HUDEP-2 (cell line): ENCODE measurements at regions not wholly inside any gene's neighbourhood (a gene's known extent, or its start where the extent isn't known, plus 50 kb on each side); places are given as distances from the start of the nearest gene placed in this dataset.

Experiments
- DNase-seq, 76 experiments: peaks; one replicate each; lab custom pipeline; 2025; ENCODE audit not compliant: unreplicated experiment in 76 of 76; lab: John Stamatoyannopoulos, UW

DNA sequence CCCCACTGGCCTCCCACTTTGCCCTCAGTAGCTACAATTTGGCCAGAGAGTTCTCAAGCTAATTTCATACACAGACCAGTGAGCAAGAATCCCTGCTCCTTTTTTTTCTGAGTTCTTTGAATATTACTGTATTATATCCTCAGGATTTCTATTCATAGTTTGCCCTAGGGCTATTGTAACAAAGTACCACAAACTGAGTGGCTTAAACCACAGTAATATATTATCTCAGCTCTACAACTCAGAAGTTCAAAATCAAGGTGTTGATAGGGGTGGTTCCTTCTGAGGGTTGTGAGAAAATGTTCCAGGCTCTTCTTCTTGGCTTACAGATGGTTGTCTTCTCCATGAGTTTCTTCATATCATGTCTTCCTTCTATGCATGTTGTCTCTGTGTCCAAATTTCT lies 289.4 kb upstream of the ESRRG start:
- DNase-seq: no peak

DNA sequence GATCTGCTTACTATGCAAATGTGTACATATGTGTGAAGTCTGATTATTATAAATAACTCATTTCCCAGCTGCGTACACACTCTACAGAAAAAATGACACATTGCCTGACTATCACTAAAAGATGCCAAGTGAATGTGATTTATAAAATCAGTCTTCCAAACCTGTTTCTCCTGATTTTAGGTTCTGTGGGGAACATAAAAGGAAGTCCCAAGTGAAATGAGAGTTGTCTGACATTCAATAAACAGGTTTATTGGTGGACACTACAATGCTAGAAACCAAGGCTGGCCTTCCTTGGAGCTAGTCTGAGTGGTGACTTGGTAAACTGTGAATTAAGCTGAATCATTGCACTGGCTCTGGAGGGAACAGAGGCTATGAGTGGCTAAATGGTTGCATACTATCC lies 287.9 kb upstream of the ESRRG start:
- DNase-seq: no peak

DNA sequence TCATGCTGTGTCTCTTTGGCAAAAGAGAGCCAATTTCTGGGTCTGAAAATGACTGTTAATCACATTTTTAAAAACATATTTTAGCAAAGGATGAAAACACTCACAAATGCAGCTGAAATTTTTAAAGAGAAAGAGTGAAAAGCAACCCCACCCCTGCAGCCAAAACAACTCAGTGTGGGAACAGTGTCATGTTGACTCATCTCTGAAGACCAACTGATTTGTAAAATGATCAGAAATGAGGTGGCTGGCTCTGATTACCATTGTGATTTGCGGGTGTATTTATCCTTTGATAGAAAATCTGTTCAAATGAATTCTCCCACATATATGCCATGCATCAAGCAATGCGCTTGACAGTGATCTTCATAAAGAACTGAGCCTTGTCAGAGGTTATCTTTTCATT lies 287.0 kb upstream of the ESRRG start:
- DNase-seq: no peak

DNA sequence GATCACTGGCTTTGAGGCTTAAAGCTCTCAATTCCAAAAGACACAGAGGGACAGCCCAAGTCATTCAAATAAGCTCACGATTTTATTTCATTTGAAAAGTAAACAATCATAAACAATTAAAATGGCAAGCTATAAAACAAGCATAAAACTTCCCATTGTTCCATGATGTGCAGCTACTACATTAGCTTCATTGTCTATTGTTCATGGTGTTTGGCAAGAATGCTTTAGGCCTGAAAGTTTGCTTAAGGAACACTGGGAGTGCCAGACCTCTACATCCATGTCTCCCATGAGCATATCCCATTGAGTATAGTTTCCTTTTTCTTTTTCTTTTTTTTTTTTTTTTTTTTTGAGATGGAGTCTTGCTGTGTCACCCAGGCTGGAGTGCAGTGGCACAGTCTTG lies 286.1 kb upstream of the ESRRG start:
- no peak for DNase-seq

DNA sequence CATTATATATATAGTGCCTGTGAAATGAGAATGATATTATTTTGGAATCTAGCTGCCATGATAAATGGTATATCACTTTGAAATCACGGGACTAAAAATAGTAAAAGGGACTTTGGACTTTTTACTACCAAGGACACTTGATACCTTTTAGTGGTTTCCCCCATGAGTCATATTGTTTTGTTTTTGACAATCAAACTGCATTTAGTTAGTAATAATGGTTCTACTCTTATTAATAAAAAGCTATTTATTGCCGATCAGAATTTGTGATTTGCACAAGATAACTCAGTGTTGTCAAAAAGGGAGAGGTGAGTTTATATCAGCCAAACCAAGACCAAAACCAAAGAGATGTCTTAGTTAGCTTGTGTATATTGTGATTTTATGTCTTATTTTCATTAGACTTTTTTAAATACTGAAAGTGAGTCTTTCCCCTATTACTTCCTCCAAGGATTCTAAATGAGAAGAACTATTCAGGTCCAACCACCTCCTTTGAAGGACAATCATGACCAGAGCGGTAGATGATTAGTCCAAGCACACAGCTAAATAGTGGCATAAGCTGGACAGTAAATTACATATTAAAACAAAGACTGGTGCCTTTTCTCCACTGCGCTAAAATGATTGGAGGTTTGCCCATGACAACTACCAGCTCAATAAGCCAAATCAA lies 281.7 kb upstream of the ESRRG start:
- DNase-seq: no peak

DNA sequence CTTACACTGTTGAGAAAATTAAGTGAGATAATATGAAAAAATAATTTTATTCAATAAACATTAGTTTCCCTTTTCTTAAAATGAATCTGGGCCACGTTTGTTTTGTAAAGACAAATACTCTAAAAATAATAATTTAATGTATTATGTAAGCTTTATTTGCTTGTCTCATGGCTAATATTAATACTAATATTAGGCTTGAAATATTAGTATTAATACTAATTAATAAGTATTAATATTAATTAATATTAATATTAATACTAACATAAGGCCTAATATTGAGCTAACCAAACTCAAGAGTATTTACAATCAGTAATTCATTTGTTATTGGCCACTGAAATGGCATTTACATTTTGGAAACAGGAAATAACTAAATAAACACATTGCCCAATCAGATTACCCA lies 280.1 kb upstream of the ESRRG start:
- no peak for DNase-seq

DNA sequence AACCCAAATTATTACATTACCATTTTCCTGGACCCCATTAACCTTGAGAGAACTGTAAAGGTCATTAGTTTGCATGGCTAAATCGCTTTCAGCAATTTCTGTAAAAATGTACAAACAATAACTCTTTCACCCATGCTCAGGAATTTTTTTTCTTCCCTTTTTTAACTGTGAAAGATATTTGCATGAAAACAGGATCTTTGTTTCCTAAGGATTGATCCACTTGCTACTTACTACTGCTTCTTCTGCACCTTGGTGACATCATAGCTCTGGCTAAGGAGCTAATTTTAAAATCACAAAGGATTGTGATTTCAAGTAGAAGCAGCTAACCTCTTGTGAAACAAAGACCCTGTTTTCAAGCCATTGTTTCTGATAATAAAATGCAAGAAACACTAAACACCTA lies 274.6 kb upstream of the ESRRG start:
- no peak for DNase-seq

DNA sequence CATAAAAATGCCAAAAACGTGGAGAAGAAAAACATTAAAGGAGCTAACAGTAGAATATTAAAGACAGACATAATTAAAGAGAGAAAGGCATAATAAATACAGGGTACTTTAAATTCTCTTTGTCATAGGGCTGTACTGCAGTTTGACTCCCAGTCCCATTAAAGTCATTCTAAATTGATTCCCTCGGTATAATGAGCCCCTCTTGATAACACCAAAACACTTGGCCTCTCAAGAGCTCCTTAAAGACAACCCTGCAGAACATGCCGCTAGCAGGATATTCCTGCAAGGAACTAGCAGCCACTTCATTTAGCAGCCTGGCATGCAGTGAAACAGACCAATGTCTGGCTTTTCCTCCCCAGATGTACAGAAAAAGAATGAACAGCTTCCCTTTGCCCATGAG lies 273.8 kb upstream of the ESRRG start:
- no peak for DNase-seq

DNA sequence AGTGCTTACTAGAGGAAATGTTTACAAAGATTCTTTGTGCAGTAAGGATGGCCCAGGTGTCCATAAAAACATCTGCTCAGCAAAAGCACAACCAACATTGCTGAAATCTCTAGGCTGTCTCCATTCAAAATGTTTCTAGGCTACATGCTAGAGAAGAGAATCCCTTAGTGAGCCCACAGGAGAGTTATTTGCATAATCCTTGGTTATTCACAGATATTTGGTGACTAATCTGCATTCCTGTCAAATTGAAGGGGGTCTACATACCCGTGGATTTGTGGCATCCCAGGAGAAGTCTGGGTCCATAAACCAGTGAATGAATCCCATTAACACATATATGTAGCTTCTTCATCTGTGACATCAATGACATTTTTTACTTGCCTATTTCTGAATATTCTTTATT lies 261.3 kb upstream of the ESRRG start:
- DNase-seq: no peak

DNA sequence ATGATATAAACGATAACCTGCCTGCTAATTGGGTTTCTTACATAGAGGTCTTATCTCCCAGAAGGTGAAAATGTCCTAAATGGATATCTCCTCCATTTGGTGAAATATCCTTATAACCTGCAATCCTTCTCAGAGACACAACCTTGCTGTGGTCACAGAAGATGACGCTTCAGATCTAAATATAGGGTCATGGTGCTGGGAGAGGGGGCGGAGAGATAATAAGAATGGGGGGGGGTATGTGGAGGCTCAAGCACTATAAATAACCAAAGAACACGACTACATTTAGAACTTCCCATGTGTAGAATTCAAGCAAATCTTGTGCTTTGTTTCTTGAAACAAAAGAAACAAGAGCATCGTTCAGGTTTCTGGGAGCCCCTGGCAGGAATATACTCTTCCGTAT lies 260.6 kb upstream of the ESRRG start:
- DNase-seq: no peak

DNA sequence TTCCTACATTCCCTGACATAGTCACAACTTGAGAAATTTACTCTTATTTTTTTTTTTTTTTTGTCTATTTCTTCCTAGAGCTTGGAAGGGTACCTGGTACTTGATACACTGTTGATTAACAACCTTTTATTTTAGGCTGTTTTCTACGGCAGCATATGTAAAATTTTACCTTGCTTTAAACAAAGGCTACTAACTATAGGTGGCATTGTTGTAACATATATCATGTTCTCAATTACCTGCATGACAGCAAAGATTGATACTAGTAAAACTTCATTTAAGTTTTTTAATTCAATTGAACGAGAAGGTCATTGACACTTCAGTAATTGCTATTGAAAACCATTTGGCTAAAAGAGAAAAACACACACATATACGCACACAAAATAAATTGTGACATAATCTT lies 238.3 kb upstream of the ESRRG start:
- no peak for DNase-seq

DNA sequence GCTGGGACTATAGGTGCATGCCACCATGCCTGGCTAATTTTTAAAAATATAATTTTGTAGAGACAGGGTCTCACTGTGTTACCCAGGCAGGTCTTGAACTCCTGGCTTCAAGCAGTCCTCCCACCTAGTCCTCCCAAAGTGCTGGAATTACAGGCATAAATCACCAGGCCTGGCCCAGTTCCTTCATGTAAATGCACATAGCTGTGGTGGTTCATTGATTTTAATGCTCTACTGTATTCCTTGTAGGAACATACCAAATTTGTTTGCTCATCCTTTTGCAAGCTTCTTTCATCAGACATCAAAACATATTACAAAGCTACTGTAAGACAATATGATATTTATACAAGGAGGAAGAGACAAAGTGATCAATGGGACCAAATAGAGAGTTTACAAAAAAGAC lies 237.5 kb upstream of the ESRRG start:
- DNase-seq: no peak

DNA sequence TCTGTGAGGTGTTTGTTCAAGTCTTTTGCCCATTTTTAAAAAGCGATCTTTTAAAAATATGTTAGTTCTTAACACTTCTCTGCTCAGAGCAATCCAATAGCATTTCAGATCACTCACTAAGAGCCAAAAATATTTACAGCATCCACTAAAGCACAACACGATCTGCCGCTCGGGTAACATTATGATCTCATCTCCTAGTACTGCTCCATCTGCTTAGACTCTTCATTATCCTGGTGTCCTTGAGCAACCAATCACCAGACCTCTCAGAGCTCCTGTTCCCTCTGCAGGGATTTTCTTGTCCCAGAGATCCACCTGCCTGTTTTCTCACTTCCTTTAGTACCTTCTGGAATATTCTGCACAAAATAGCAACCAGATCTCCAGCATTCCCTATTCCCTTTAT lies 235.3 kb upstream of the ESRRG start:
- no peak for DNase-seq

DNA sequence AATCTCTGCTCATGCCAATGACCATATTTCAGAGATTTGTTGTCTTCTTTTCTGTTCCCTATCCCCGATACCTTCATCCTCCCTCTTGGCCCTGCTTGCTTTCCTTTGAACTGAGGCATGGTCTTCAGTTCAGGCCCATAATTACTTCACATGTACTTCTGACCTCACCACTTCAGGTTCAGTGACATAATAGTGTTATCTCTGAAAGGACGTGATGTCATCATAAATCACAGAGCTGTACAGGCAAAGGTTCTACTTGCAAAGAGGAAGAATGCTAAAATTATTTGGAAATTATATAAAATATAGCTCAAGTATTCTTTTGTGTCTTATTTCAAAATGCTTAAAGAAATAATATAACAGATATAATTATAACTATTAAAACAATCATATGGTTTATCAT lies 230.3 kb upstream of the ESRRG start:
- no peak for DNase-seq

DNA sequence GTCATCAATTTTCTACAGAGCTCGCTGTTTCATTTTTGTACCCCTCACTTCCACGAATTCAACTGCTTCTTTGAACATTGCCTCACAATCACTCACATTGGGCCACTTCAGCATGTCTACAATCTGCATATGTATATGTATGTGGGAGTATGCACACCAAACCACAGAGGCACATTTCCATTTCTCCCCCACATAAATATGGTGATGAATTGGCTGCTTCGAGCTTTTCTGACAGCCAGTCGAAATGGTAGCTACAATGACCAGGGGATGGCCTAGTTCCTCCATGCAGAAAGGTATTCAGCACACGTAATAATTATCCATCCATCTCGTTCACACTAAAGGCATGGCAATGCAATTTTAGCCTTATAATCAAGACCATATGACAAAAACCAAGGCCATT lies 229.6 kb upstream of the ESRRG start:
- DNase-seq: peak in 1 of 76 experiments; percentile 1

DNA sequence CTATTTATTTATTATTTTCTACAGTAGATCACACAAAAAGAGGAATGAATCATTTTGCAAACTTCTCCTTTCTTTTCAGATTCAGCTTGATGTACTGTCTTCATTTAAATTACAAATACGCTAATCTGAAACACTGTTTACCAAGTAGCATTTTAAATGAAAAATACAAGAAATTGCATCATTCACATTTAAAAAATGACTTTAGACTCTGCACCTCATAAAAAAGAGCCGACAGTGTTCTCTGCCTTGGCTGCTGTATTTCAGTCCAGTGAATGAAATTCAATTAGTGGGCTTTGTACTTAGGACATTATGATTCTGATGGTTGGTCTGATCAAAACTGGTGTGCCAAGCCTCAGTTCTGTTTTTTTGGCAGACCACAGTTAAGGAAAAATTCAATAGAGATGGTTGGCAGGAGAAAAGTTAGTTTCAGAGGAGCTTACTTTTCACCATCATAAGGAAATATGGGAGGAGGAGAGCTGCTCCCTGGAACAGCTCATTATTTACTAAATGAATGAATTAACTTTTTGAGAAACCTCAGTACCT lies 222.4 kb upstream of the ESRRG start:
- no peak for DNase-seq

DNA sequence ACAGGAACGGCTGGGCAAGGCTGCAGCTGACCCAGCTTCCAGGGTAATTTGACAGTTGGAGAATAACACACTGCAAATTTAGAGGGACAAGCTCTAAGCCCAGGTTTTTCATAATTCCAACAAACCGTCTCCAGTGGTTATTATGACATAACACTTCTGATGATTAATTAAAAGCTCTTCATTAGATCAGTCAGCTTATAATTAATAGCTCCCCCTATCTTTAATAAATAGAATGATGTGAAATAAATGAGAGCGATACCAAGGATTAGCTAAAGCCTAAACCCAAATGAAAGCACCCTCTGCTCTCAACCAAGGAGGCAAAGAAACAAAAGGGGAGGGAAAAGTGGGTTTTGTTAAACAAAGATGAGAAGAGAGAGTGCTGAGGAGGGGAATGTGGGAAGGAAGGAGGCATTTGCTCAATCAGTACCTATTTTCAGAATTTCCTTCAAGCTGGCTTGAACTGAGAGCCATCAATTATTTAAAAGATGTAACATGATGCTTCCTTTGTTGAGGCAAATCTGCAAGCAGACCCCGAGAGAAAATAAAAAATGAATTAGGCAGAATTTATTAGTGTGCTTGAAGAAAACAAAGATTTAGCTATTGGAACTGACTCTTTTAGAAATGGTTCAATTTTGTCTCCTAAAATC lies 221.8 kb upstream of the ESRRG start:
- DNase-seq: no peak

DNA sequence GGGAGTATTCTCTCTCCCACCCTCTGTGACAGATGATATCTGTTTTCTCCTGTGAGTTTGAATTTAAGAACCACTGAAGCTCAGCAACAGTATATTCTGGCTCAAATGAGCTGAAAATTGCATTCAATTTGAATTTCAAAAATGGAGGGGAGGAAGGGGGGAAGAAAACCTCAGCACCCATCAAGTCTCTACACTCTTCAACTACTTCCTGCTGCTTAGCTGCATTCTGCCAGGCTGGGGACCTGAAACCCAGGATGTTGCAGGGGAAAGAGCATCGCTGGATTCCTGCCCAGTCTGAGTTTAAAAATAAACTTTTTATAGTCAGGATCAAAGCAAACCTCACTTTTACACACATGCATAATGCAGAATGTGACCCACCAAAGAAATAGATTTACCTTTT lies 214.3 kb upstream of the ESRRG start:
- no peak for DNase-seq

DNA sequence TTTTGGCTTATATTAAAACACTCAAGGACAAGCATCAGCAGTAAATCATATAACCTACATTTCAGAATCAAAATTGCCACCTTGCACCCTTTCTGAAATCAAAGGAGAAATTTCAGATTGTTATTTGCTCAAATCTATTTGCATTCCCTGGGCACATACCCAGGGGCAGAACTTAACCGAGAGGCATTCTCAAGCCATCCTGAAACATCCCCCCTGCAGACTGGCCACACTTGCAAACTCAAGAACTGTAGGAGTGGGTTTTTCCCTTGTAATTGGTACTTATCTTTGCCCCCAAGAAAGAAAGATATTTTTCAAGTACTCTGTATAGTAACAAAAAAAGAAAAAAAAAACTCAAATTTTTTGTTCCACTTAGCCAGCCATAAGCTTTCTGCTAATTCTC lies 213.6 kb upstream of the ESRRG start:
- DNase-seq: no peak

DNA sequence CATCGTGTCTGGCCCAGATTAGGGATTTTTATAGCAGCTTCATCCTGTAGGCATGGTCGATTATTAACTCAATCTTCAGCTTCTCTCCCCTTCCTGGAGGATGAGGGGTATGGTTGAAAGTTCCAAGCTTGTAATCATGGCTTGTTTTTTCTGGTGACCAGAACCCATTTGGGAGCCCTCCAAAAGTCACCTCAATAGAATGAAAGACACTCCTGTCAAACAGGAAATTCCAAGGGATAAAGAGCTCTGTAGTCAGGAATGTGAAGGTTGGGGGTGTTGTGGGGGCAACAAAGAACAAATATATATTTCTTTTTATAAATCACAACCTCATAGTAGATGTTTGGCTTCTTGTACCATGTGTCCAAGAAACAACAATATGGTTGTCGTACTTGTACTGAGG lies 212.7 kb upstream of the ESRRG start:
- DNase-seq: no peak

DNA sequence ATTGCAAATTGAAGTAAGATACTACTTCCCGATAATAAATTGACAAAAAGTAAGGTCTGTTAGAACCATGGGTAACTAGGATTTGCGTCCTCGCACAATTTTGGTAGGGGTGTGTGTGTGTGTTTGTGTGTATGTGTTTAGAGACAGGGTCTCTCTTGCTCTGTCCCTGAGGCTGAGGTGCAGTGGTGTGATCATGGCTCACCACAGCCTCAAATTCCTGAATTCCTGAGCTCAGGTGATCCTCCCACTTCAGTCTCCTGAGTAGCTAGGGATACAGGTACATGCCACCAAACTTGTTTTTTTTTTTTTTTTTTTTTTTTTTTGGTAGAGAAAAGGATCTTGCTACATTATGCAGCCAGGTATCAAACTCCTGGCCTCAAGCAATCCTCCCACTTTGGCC lies 209.2 kb upstream of the ESRRG start:
- DNase-seq: no peak

DNA sequence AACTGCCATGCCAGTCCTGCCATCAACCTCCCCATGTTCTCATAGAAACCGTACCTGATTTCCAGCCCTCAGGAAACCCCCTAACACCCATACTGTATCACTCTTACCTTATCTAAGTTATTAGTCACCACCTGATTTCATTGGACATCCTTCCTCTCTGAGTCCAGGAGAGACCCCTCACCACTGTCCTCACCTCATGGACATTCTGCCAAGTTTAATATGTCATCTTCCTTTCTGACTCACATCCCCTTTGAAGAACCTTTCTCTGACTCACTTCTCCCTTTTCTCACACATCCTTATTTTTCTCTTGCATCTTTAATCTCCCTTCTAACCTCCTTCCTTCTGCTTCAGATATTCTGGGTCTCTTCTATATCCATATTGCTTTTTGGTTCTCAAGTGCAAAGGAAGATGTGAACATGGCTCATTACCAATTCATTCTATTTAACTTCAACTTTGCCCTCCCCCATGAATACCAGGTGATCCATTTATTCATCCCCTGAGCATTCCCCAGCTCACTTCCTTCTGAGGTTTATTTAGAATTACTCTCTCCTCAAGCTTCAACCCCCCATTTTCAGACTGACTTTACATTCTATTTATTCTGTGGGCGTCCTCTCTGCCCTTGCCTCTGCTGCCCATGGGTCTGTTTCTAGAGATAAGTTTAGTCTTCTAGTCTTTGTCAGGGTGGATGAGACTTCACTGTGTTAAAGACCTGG lies 206.8 kb upstream of the ESRRG start:
- no peak for DNase-seq
